ENCODE measurements at regions not wholly inside any gene's neighbourhood (a gene's known extent, or its start where the extent isn't known, plus 50 kb on each side); places are given as distances from the start of the nearest gene placed in this dataset.
"Not testable (repeated sequence)": the region's sequence is repeated elsewhere in the genome, so short reads cannot be mapped to it uniquely, and the experiment has no call there.

DNA sequence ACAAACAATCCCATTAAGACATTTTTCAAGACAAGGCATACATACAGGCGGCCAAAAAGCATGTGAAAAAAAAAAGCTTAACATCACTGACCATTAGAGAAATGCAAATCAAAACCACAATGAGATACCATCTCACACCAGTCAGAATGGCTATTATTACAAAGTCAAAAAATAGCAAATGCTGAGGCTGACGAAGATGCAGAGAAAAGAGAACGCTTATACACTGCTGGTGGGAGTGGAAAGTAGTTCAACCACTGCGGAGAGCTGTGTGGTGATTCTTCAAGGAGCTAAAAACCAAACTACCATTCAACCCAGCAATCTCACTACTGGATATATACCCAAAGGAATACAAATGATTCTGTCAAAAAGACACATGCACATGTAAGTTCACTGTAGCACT lies 216.7 kb downstream of the FOXG1 start:
- H3K9ac ChIP-seq: no peak overlapping the region
- H3K27me3 ChIP-seq (ENCODE audit: insufficient read depth, low read depth): no peaks in the 10 kb centered on the region
- no peak for TF ChIP-seq CTCF (conservative IDR thresholded peaks at IDR 0.05; ENCODE audit: low read depth, low read length)
- no peaks in the 10 kb centered on the region for H3K79me2 ChIP-seq (ENCODE audit: insufficient read depth, low read depth)
- no peak overlapping the region for H3K4me3 ChIP-seq (IDR thresholded peaks at IDR 0.05; ENCODE audit: insufficient read depth, low read depth, low read length)
- H4K20me1 ChIP-seq (ENCODE audit: insufficient read depth): no peaks in the 10 kb centered on the region
- no peak overlapping the region for H2AFZ ChIP-seq (ENCODE audit: low read depth)
- no peaks in the 10 kb centered on the region for H3K4me1 ChIP-seq (ENCODE audit: low read depth, poor library complexity, severe bottlenecking)
- H3K27ac ChIP-seq: no peak overlapping the region
- no peaks in the 10 kb centered on the region for H3K36me3 ChIP-seq (ENCODE audit: insufficient read depth)
- H3K4me2 ChIP-seq: no peak overlapping the region

GRCh38 chr14:28987516-28987915 lies 220.9 kb downstream of the FOXG1 start:
- H3K36me3 ChIP-seq (ENCODE audit: insufficient read depth): no peaks in the 10 kb centered on the region
- H2AFZ ChIP-seq (ENCODE audit: low read depth): no peak overlapping the region
- H4K20me1 ChIP-seq (ENCODE audit: insufficient read depth): no peaks in the 10 kb centered on the region
- H3K4me1 ChIP-seq (ENCODE audit: low read depth, poor library complexity, severe bottlenecking): no peaks in the 10 kb centered on the region
- no peak for TF ChIP-seq CTCF (conservative IDR thresholded peaks at IDR 0.05; ENCODE audit: low read depth, low read length)
- no peak overlapping the region for H3K27ac ChIP-seq
- no peak overlapping the region for H3K4me2 ChIP-seq
- H3K79me2 ChIP-seq (ENCODE audit: insufficient read depth, low read depth): no peaks in the 10 kb centered on the region
- no peaks in the 10 kb centered on the region for H3K27me3 ChIP-seq (ENCODE audit: insufficient read depth, low read depth)
- no peak overlapping the region for H3K4me3 ChIP-seq (IDR thresholded peaks at IDR 0.05; ENCODE audit: insufficient read depth, low read depth, low read length)
- H3K9ac ChIP-seq: no peak overlapping the region

DNA sequence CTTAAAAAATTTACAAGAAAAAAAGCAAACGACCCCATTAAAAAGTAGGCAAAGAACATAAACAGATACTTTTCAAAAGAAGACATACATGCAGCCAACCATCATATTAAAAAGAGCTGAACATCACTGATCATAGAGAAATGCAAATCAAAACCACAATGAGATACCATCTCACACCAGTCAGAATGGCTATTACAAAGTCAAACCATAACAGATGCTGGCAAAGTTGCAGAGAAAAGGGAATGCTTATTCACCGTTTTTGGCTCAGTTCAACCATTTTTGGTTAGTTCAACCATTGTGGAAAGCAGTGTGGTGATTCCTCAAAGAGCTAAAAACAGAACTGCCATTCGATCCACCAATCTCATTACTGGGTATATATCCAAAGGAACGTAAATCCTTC lies 230.6 kb downstream of the FOXG1 start:
- not testable (repeated sequence) for H3K36me3 ChIP-seq (ENCODE audit: insufficient read depth); H3K4me3 ChIP-seq (IDR thresholded peaks at IDR 0.05; ENCODE audit: insufficient read depth, low read depth, low read length); H3K9ac ChIP-seq; H3K27me3 ChIP-seq (ENCODE audit: insufficient read depth, low read depth); H3K79me2 ChIP-seq (ENCODE audit: insufficient read depth, low read depth); H4K20me1 ChIP-seq (ENCODE audit: insufficient read depth); H3K4me1 ChIP-seq (ENCODE audit: low read depth, poor library complexity, severe bottlenecking); H3K27ac ChIP-seq; H2AFZ ChIP-seq (ENCODE audit: low read depth); H3K4me2 ChIP-seq

DNA sequence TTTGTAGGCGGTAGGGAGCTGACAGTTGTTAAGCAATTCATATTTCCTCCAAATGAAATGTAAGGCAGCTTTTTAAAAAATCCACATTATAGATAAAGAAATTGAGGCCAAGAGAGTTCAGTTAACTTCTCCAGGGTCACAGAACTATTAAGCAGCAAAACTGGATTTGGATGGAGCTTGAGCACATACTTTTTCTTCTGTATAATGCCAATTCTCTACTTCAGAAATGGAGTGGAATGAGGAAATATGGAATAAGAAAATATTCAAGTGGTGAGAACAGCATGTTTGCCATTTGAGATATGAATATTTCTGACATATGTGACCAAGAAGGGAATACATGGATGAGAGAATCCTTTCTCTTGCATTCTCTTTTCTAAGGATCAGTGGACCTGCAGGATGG lies 233.1 kb downstream of the FOXG1 start:
- H3K4me2 ChIP-seq: no peak overlapping the region

DNA sequence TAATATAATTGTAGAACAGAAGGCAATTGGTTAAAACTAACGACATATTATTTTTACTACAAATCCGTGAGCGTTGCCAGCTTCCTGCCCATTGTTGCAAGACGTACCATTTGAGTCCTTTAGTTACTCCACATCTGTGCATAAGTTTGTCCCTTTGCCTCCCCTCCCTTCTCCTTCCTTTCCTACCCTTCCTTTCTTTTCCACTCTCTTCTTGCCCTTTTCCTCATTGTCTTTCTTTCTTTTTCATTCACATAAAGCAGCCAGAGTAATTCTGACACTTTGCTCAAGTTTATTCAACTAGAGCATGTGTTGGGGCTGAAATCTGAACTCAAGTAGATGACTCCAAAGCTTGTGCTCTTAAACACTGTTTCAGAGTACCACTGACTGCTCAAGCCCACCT lies 239.1 kb downstream of the FOXG1 start:
- H3K4me1 ChIP-seq (ENCODE audit: low read depth, poor library complexity, severe bottlenecking): no peaks in the 10 kb centered on the region
- H3K27ac ChIP-seq: no peak overlapping the region
- H3K36me3 ChIP-seq (ENCODE audit: insufficient read depth): no peaks in the 10 kb centered on the region
- H3K27me3 ChIP-seq (ENCODE audit: insufficient read depth, low read depth): no peaks in the 10 kb centered on the region
- no peak overlapping the region for H3K4me3 ChIP-seq (IDR thresholded peaks at IDR 0.05; ENCODE audit: insufficient read depth, low read depth, low read length)
- no peak overlapping the region for H3K4me2 ChIP-seq
- no peaks in the 10 kb centered on the region for H3K79me2 ChIP-seq (ENCODE audit: insufficient read depth, low read depth)
- H4K20me1 ChIP-seq (ENCODE audit: insufficient read depth): no peaks in the 10 kb centered on the region
- no peak overlapping the region for H3K9ac ChIP-seq
- H2AFZ ChIP-seq (ENCODE audit: low read depth): no peak overlapping the region
- no peak for TF ChIP-seq CTCF (conservative IDR thresholded peaks at IDR 0.05; ENCODE audit: low read depth, low read length)

More for the DNA sequence above, 233.1 kb downstream of the FOXG1 start:
- Histone ChIP-seq H3K4me1 (ENCODE audit: low read depth, poor library complexity, severe bottlenecking) (no peaks in the 10 kb centered on the region), H3K36me3 (ENCODE audit: insufficient read depth) (no peaks in the 10 kb centered on the region), H3K27me3 (ENCODE audit: insufficient read depth, low read depth) (no peaks in the 10 kb centered on the region), H3K27ac (no peak overlapping the region), H3K9ac (no peak overlapping the region), H3K79me2 (ENCODE audit: insufficient read depth, low read depth) (no peaks in the 10 kb centered on the region), H4K20me1 (ENCODE audit: insufficient read depth) (no peaks in the 10 kb centered on the region), H2AFZ (ENCODE audit: low read depth) (no peak overlapping the region), H3K4me3 (IDR thresholded peaks at IDR 0.05; ENCODE audit: insufficient read depth, low read depth, low read length) (no peak overlapping the region)
- TF ChIP-seq CTCF (conservative IDR thresholded peaks at IDR 0.05; ENCODE audit: low read depth, low read length): no peak

Measured in KMS-11 (cell line).